ENCODE measurements at regions not wholly inside any gene's neighbourhood (a gene's known extent, or its start where the extent isn't known, plus 50 kb on each side); places are given as distances from the start of the nearest gene placed in this dataset.

DNA sequence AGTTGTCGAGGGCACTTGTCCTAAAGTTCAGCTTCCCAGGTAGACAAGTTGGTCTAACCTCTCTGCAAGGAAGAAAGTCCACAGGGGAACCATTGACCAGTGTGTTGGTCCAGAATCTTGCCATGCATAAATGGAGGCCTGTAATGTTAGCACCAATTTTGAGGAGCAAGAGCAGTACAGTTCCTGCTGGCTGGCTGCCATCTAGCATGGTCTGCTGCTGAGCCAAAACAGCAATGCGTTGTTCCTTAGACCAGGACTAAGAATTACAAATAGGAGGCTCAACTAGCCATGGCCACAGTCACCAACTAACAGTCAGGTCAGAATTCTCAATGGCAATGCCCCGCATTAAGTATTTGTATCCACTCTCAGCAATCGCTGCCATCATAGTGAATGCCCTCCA is 72.8 kb upstream of the WIPF1 start:
- no peak overlapping the region for H3K4me3 ChIP-seq (ENCODE audit: low read depth, low read length)
- H3K9me3 ChIP-seq (ENCODE audit: control insufficient read depth, insufficient read depth, low read length) = no peaks in the 10 kb centered on the region
- no peak overlapping the region for H3K27ac ChIP-seq (ENCODE audit: low read depth, low read length)
- WGBS (ENCODE audit: insufficient coverage) = 37% methylated on average over 2 of the region's 4 CpGs
- H3K27me3 ChIP-seq (ENCODE audit: control insufficient read depth, insufficient read depth, low read length) = no peaks in the 10 kb centered on the region
- DNase-seq (ENCODE audit: low read depth in 4 of 6, low spot score in 6 of 6) = peak in 3 of 6 donors; percentile 13 to 56 (median 45)
- H3K36me3 ChIP-seq (ENCODE audit: control insufficient read depth, insufficient read depth, low read length) = no peaks in the 10 kb centered on the region
- H3K4me1 ChIP-seq (ENCODE audit: control insufficient read depth, insufficient read depth, low read length) = peaks cover 26% of the 10 kb centered on the region

DNA sequence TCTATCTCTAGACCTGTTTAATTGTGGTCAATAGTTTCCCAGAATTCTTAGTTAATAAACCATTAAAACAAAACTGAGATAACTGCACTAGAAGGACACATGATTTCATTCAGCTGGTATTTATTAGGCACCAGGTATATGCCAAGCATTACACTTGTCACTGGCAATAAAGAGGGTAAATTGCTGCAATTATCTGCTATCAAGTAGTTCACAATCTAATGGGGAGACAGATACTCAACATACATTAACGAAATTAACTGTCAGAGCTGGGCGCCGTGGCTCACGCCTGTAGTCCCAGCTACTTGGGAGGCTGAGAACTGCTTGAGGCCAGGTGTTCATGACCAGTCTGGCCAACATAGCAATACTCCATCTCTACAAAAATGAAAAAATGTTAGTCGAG is 71.7 kb upstream of the WIPF1 start:
- no peak for DNase-seq (ENCODE audit: low read depth in 4 of 6, low spot score in 6 of 6)
- Histone ChIP-seq H3K27ac (ENCODE audit: low read depth, low read length) (no peak overlapping the region), H3K27me3 (ENCODE audit: control insufficient read depth, insufficient read depth, low read length) (no peaks in the 10 kb centered on the region), H3K9me3 (ENCODE audit: control insufficient read depth, insufficient read depth, low read length) (no peaks in the 10 kb centered on the region), H3K4me1 (ENCODE audit: control insufficient read depth, insufficient read depth, low read length) (peaks cover 29% of the 10 kb centered on the region), H3K4me3 (ENCODE audit: low read depth, low read length) (no peak overlapping the region), H3K36me3 (ENCODE audit: control insufficient read depth, insufficient read depth, low read length) (no peaks in the 10 kb centered on the region)
- 97% methylated on average over 5 of the region's 5 CpGs for WGBS (ENCODE audit: insufficient coverage)

DNA sequence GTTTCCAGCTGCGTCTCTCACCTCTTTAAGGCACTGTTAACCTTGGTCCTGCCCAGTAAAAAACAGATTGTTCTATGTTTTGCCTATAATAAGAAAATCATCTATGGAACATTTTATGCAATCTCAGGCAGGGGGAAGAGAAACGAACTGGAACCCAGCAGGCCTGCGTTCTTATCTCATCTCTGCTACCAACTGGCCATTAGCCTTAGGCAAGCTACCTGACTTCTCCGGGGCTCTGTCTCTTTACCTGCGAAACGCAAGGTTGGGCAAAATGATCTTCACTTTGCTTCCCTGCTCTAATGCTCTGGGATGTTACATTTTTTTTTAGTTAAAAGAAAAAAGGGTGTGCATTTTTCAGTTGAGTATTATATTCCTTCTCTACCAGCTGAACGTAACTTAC is 70.5 kb upstream of the WIPF1 start:
- no peaks in the 10 kb centered on the region for H3K27me3 ChIP-seq (ENCODE audit: control insufficient read depth, insufficient read depth, low read length)
- H3K4me3 ChIP-seq (ENCODE audit: low read depth, low read length) = no peak overlapping the region
- peak overlapping the region; percentile 64 for H3K27ac ChIP-seq (ENCODE audit: low read depth, low read length)
- no peaks in the 10 kb centered on the region for H3K36me3 ChIP-seq (ENCODE audit: control insufficient read depth, insufficient read depth, low read length)
- 86% methylated on average over 1 of the region's 7 CpGs for WGBS (ENCODE audit: insufficient coverage)
- no peak for DNase-seq (ENCODE audit: low read depth in 4 of 6, low spot score in 6 of 6)
- H3K4me1 ChIP-seq (ENCODE audit: control insufficient read depth, insufficient read depth, low read length) = peaks cover 39% of the 10 kb centered on the region
- no peaks in the 10 kb centered on the region for H3K9me3 ChIP-seq (ENCODE audit: control insufficient read depth, insufficient read depth, low read length)

DNA sequence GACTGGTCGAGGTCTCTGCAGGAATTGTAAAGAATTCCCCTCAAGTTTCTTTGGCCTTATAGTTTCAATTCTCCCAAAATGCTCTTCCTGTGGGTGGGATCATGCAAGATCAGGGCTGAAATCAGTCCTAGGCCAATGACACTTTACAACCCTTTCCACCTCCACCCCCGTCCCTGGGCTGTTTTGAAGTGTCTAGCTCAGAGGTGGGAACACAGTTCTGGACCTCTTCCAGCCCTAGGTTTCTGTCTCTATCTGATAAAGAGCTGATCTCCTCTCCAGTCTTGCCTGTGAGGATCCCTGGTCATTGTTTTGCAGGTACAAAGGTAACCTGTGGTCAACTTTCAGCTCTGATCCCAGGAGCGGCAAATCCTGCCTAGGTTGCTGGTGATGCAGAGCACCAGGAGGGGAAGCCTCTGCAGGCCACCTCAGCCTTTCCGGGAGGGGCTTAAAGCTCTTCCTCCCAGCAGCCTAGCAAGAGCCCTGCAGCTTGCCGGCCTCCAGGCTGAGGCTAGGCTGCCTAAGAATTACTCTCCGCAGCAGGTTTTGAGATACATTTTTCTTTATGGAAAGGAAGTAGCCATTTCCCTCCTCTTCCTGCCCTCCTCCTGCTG is 69.8 kb upstream of the WIPF1 start:
- Histone ChIP-seq H3K4me3 (ENCODE audit: low read depth, low read length) (no peak overlapping the region), H3K9me3 (ENCODE audit: control insufficient read depth, insufficient read depth, low read length) (no peaks in the 10 kb centered on the region), H3K27ac (ENCODE audit: low read depth, low read length) (peak overlapping the region; percentile 64), H3K27me3 (ENCODE audit: control insufficient read depth, insufficient read depth, low read length) (no peaks in the 10 kb centered on the region), H3K4me1 (ENCODE audit: control insufficient read depth, insufficient read depth, low read length) (peaks cover 39% of the 10 kb centered on the region), H3K36me3 (ENCODE audit: control insufficient read depth, insufficient read depth, low read length) (no peaks in the 10 kb centered on the region)
- no peak for DNase-seq (ENCODE audit: low read depth in 4 of 6, low spot score in 6 of 6)
- 65% methylated on average over 4 of the region's 6 CpGs for WGBS (ENCODE audit: insufficient coverage)

DNA sequence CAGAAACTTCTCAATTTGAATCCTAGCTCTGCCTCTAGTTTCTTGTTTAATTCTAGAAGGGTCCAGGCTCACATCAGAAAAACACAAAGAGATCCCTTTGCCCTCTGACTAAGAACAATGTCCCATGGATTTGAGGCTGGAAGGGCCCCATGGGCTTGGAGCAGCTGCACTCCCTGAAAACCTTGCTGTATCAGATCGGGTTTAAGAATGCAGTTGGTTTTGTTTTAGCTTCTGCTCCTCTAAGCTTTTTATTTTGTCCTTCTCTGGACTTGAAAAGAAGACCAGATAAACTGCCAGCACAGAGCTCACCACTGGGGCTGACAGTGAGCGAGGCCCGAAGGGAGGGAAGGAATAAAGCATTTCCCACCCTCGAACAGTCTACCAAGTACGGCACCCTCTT is 69.2 kb upstream of the WIPF1 start:
- Histone ChIP-seq H3K36me3 (ENCODE audit: control insufficient read depth, insufficient read depth, low read length) (no peaks in the 10 kb centered on the region), H3K27me3 (ENCODE audit: control insufficient read depth, insufficient read depth, low read length) (no peaks in the 10 kb centered on the region), H3K4me1 (ENCODE audit: control insufficient read depth, insufficient read depth, low read length) (peaks cover 39% of the 10 kb centered on the region), H3K27ac (ENCODE audit: low read depth, low read length) (peak overlapping the region; percentile 64), H3K4me3 (ENCODE audit: low read depth, low read length) (no peak overlapping the region), H3K9me3 (ENCODE audit: control insufficient read depth, insufficient read depth, low read length) (no peaks in the 10 kb centered on the region)
- DNase-seq (ENCODE audit: low read depth in 4 of 6, low spot score in 6 of 6) = no peak
- WGBS (ENCODE audit: insufficient coverage) = 80% methylated on average over 1 of the region's 5 CpGs

DNA sequence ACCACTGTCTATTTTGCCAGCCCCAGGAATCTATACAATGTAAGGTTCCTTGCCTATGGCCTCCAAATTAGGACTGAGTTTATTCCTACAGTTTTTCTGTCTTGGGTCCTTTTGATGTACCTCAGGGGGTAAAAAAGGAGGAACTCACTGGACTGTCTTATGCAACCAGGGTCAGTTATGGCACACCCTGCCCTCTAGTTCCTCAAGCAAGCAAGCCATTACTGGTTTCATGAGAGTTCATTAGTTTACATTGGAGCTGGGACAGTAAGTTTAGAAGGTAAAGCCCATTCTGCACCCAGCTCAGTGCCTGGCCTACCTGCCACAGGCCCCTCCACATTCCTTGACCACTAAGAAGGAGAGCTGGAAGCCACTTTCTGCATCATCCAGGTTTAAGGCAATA is 68.7 kb upstream of the WIPF1 start:
- peaks cover 39% of the 10 kb centered on the region for H3K4me1 ChIP-seq (ENCODE audit: control insufficient read depth, insufficient read depth, low read length)
- no peaks in the 10 kb centered on the region for H3K27me3 ChIP-seq (ENCODE audit: control insufficient read depth, insufficient read depth, low read length)
- no peaks in the 10 kb centered on the region for H3K9me3 ChIP-seq (ENCODE audit: control insufficient read depth, insufficient read depth, low read length)
- H3K4me3 ChIP-seq (ENCODE audit: low read depth, low read length) = no peak overlapping the region
- no peaks in the 10 kb centered on the region for H3K36me3 ChIP-seq (ENCODE audit: control insufficient read depth, insufficient read depth, low read length)
- peak overlapping the region; percentile 64 for H3K27ac ChIP-seq (ENCODE audit: low read depth, low read length)
- DNase-seq (ENCODE audit: low read depth in 4 of 6, low spot score in 6 of 6) = no peak

DNA sequence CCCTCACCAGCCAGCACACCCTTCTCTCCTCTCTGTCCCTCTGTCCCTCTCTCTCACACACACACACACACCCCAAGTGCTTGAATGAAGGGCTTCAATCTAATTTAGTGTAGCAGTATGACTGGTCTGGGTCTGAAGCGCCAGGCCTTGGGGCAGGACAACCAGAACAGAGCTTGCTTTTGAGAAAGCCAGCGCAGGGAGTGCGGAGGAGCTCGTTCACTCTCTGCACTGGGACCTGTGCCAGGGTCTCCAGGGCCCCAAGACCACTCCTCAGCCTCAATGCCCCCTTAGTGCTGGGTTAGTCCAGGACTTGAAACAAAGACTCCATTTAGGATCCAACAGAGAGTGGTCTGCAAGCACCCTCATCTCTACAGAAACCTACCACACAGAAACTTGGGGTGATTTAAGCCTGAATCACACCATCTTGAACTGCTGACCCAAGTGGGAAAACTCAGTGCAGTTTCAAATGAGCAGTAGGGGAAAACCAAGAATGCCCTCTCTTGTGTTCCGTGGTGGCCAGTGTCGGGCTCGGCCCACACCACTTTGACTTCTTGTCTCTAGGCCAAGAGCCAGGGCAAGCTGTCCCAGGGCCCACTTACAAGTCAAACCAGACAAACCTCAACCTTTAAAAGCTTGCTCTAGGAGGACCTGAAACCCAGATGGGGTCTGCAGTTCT is 66.6 kb upstream of the WIPF1 start:
- Histone ChIP-seq H3K9me3 (ENCODE audit: control insufficient read depth, insufficient read depth, low read length) (no peaks in the 10 kb centered on the region), H3K27me3 (ENCODE audit: control insufficient read depth, insufficient read depth, low read length) (no peaks in the 10 kb centered on the region), H3K36me3 (ENCODE audit: control insufficient read depth, insufficient read depth, low read length) (peaks cover 5% of the 10 kb centered on the region), H3K4me3 (ENCODE audit: low read depth, low read length) (no peak overlapping the region), H3K27ac (ENCODE audit: low read depth, low read length) (peak overlapping the region; percentile 79), H3K4me1 (ENCODE audit: control insufficient read depth, insufficient read depth, low read length) (peaks cover 36% of the 10 kb centered on the region)
- peak in 2 of 6 donors; percentile 37 to 71 for DNase-seq (ENCODE audit: low read depth in 4 of 6, low spot score in 6 of 6)
- 50% methylated on average over 7 of the region's 7 CpGs for WGBS (ENCODE audit: insufficient coverage)

DNA sequence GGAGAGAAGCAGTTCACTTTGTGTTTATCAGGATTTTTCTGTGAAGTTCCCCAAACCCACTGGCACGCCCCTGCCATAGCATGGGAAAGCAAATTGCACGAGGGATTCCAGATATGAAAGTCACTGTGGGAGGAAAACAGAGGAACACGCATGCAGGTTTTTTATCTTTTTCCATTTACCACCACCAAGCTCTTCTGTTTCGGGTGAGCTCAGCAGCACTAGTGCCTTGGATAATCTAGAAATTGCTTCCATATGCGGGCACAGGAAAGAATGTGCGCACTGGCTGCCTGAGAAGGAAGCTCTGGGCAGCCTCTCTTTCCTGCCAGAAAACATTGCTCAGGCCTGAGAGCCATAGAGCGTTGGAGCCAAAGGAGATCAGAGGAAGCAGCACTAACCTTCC is 65.9 kb upstream of the WIPF1 start:
- Histone ChIP-seq H3K4me1 (ENCODE audit: control insufficient read depth, insufficient read depth, low read length) (peaks cover 36% of the 10 kb centered on the region), H3K27me3 (ENCODE audit: control insufficient read depth, insufficient read depth, low read length) (no peaks in the 10 kb centered on the region), H3K4me3 (ENCODE audit: low read depth, low read length) (no peak overlapping the region), H3K27ac (ENCODE audit: low read depth, low read length) (peak overlapping the region; percentile 79), H3K36me3 (ENCODE audit: control insufficient read depth, insufficient read depth, low read length) (peaks cover 5% of the 10 kb centered on the region), H3K9me3 (ENCODE audit: control insufficient read depth, insufficient read depth, low read length) (no peaks in the 10 kb centered on the region)
- DNase-seq (ENCODE audit: low read depth in 4 of 6, low spot score in 6 of 6) = no peak
- 74% methylated on average over 6 of the region's 7 CpGs for WGBS (ENCODE audit: insufficient coverage)

DNA sequence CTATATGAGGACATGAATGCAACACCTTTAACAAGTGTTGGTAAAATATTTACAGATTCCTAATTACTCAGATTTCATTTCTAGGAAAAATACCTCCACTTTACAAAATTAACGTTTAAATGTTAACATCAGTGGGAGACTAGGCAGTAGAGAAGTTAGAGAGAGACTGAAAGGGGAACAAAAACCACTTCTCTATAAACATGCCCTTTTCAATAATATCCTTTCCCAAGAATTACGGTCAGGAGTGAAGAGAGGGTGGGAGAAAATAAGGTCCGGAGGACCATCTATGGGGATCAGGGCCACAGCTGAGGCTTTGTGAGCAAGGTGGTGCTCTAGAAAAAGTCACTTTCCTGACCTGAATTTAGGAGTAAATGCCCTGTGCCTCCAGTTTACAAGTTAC is 65.3 kb upstream of the WIPF1 start:
- H3K4me3 ChIP-seq (ENCODE audit: low read depth, low read length) = no peak overlapping the region
- H3K36me3 ChIP-seq (ENCODE audit: control insufficient read depth, insufficient read depth, low read length) = peaks cover 5% of the 10 kb centered on the region
- H3K9me3 ChIP-seq (ENCODE audit: control insufficient read depth, insufficient read depth, low read length) = no peaks in the 10 kb centered on the region
- no peak for DNase-seq (ENCODE audit: low read depth in 4 of 6, low spot score in 6 of 6)
- peaks cover 34% of the 10 kb centered on the region for H3K4me1 ChIP-seq (ENCODE audit: control insufficient read depth, insufficient read depth, low read length)
- H3K27ac ChIP-seq (ENCODE audit: low read depth, low read length) = peak overlapping the region; percentile 79
- WGBS (ENCODE audit: insufficient coverage) = 88% methylated on average over 1 of the region's 3 CpGs
- H3K27me3 ChIP-seq (ENCODE audit: control insufficient read depth, insufficient read depth, low read length) = no peaks in the 10 kb centered on the region

DNA sequence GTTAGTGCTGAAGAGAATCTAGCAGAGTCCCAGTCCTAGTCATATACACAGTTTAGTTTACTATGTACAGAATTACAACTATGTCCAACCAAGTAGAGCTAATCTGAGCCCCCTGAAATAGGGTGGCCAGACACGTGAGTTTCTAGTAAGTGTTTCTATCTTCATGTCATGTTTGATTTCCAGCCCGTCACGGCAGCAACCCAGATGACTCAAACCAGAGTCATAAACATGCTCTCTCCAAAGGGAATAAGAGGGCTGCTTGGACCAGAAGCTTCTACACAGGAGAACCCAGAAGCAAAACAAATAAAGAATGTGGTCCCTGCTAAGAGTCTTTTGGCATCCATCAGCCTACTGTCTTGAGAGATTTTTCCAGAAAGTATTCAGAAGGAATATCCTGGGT is 64.9 kb upstream of the WIPF1 start:
- no peak for DNase-seq (ENCODE audit: low read depth in 4 of 6, low spot score in 6 of 6)
- Histone ChIP-seq H3K36me3 (ENCODE audit: control insufficient read depth, insufficient read depth, low read length) (peaks cover 5% of the 10 kb centered on the region), H3K4me3 (ENCODE audit: low read depth, low read length) (no peak overlapping the region), H3K4me1 (ENCODE audit: control insufficient read depth, insufficient read depth, low read length) (peaks cover 30% of the 10 kb centered on the region), H3K9me3 (ENCODE audit: control insufficient read depth, insufficient read depth, low read length) (no peaks in the 10 kb centered on the region), H3K27me3 (ENCODE audit: control insufficient read depth, insufficient read depth, low read length) (no peaks in the 10 kb centered on the region), H3K27ac (ENCODE audit: low read depth, low read length) (peak overlapping the region; percentile 79)
- 60% methylated on average over 1 of the region's 3 CpGs for WGBS (ENCODE audit: insufficient coverage)
